WTC11 (cell line): ENCODE measurements at regions not wholly inside any gene's neighbourhood (a gene's known extent, or its start where the extent isn't known, plus 50 kb on each side); places are given as distances from the start of the nearest gene placed in this dataset.

ENCODE experiments used
- ATF1 ChIP-seq: sonication (generic); formaldehyde crosslinking; IDR thresholded peaks from 2 replicates; pipeline ENCODE4 v1.8.1; 2023; ENCODE audit warnings: mild to moderate bottlenecking, moderate library complexity, missing genetic modification reagents
- ELF4 ChIP-seq: sonication (generic); formaldehyde crosslinking; IDR thresholded peaks from 2 replicates; pipeline ENCODE4 v1.8.1; 2022; ENCODE audit warnings: low read depth, mild to moderate bottlenecking, moderate library complexity, missing genetic modification reagents
- ZNF232 ChIP-seq: sonication (generic); formaldehyde crosslinking; IDR thresholded peaks from 2 replicates; pipeline ENCODE4 v1.8.0; 2022; ENCODE audit warnings: mild to moderate bottlenecking, missing genetic modification reagents
- TF ChIP-seq, protein P1 (sequence below): sonication (generic); formaldehyde crosslinking; IDR thresholded peaks from 2 replicates; pipeline ENCODE4 v1.8.0; 2022; ENCODE audit warnings: missing genetic modification reagents
- TF ChIP-seq, protein P2 (sequence below): sonication (generic); formaldehyde crosslinking; IDR thresholded peaks from 2 replicates; pipeline ENCODE4 v1.8.0; 2022; ENCODE audit warnings: mild to moderate bottlenecking, missing genetic modification reagents
- TF ChIP-seq, protein P3 (sequence below): sonication (generic); formaldehyde crosslinking; conservative IDR thresholded peaks from 2 replicates; pipeline ENCODE4 v1.8.1; 2022; ENCODE audit warnings: mild to moderate bottlenecking, missing genetic modification reagents
- TF ChIP-seq, protein P4 (sequence below): sonication (generic); formaldehyde crosslinking; IDR thresholded peaks from 2 replicates; pipeline ENCODE4 v1.8.1; 2023; ENCODE audit warnings: mild to moderate bottlenecking, missing genetic modification reagents, moderate library complexity
- TF ChIP-seq, protein P5 (sequence below): fragments of 200-600 bp; IDR thresholded peaks from 2 replicates; pipeline ENCODE4 v1.8.0; 2022; ENCODE audit warnings: antibody characterized with exemption
- TF ChIP-seq, protein P6 (sequence below): sonication (generic); formaldehyde crosslinking; IDR thresholded peaks from 2 replicates; pipeline ENCODE4 v1.8.1; 2022; ENCODE audit warnings: mild to moderate bottlenecking, missing genetic modification reagents, moderate library complexity, borderline replicate concordance
- TF ChIP-seq, protein P7 (sequence below): sonication (generic); formaldehyde crosslinking; IDR thresholded peaks from 2 replicates; pipeline ENCODE4 v1.8.1; 2023; ENCODE audit warnings: mild to moderate bottlenecking, missing genetic modification reagents

DNA sequence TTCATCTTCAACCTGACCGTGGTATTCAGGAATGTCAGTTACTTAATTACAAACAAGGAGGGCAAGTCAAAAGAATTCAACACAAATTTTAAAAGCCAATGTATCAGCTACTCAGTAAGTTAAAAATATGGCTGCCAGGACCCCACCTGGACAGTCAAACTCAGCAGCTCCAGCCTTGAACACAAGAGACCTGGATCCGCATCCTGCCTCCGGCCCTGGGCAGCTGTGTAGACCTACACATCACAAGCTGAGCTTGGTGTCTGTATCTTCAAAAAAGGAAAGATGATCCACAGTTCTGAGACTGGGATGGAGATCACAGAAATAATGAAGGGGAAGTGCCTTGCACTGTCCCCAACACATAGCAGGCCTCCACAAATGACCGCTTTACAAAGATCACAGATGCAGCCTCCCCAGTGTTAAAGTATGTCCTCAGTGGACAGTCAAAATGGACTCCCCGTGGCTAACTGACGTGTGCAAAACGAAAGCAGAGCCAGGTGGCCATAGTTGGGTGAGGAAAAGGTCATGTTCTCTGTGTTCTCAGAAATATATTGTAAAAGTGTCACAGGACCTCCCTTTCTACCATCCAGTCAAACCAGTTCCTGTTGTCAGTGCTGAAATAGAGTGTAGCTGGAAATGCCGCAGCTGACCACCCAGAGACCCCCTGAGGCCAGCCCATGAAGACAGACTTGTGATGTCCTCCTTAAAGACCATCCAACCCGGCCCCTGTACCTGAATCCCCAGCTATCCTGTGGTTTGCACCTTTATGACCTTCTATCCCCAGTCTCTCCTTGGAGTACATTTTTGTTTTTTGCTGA is 168.5 kb upstream of the NSMCE3 start:
- TF ChIP-seq, protein P1, sequence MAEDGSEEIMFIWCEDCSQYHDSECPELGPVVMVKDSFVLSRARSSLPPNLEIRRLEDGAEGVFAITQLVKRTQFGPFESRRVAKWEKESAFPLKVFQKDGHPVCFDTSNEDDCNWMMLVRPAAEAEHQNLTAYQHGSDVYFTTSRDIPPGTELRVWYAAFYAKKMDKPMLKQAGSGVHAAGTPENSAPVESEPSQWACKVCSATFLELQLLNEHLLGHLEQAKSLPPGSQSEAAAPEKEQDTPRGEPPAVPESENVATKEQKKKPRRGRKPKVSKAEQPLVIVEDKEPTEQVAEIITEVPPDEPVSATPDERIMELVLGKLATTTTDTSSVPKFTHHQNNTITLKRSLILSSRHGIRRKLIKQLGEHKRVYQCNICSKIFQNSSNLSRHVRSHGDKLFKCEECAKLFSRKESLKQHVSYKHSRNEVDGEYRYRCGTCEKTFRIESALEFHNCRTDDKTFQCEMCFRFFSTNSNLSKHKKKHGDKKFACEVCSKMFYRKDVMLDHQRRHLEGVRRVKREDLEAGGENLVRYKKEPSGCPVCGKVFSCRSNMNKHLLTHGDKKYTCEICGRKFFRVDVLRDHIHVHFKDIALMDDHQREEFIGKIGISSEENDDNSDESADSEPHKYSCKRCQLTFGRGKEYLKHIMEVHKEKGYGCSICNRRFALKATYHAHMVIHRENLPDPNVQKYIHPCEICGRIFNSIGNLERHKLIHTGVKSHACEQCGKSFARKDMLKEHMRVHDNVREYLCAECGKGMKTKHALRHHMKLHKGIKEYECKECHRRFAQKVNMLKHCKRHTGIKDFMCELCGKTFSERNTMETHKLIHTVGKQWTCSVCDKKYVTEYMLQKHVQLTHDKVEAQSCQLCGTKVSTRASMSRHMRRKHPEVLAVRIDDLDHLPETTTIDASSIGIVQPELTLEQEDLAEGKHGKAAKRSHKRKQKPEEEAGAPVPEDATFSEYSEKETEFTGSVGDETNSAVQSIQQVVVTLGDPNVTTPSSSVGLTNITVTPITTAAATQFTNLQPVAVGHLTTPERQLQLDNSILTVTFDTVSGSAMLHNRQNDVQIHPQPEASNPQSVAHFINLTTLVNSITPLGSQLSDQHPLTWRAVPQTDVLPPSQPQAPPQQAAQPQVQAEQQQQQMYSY (CRISPR knock-in tag) = no peak
- TF ChIP-seq ZNF232 (CRISPR knock-in tag) = no peak
- TF ChIP-seq, protein P2, sequence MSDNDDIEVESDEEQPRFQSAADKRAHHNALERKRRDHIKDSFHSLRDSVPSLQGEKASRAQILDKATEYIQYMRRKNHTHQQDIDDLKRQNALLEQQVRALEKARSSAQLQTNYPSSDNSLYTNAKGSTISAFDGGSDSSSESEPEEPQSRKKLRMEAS (CRISPR knock-in tag) = no peak
- TF ChIP-seq, protein P3, sequence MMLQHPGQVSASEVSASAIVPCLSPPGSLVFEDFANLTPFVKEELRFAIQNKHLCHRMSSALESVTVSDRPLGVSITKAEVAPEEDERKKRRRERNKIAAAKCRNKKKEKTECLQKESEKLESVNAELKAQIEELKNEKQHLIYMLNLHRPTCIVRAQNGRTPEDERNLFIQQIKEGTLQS (CRISPR knock-in tag) = no peak
- TF ChIP-seq, protein P4, sequence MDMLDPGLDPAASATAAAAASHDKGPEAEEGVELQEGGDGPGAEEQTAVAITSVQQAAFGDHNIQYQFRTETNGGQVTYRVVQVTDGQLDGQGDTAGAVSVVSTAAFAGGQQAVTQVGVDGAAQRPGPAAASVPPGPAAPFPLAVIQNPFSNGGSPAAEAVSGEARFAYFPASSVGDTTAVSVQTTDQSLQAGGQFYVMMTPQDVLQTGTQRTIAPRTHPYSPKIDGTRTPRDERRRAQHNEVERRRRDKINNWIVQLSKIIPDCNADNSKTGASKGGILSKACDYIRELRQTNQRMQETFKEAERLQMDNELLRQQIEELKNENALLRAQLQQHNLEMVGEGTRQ (CRISPR knock-in tag) = no peak
- TF ChIP-seq, protein P5, sequence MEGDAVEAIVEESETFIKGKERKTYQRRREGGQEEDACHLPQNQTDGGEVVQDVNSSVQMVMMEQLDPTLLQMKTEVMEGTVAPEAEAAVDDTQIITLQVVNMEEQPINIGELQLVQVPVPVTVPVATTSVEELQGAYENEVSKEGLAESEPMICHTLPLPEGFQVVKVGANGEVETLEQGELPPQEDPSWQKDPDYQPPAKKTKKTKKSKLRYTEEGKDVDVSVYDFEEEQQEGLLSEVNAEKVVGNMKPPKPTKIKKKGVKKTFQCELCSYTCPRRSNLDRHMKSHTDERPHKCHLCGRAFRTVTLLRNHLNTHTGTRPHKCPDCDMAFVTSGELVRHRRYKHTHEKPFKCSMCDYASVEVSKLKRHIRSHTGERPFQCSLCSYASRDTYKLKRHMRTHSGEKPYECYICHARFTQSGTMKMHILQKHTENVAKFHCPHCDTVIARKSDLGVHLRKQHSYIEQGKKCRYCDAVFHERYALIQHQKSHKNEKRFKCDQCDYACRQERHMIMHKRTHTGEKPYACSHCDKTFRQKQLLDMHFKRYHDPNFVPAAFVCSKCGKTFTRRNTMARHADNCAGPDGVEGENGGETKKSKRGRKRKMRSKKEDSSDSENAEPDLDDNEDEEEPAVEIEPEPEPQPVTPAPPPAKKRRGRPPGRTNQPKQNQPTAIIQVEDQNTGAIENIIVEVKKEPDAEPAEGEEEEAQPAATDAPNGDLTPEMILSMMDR = no peak
- TF ChIP-seq, protein P6, sequence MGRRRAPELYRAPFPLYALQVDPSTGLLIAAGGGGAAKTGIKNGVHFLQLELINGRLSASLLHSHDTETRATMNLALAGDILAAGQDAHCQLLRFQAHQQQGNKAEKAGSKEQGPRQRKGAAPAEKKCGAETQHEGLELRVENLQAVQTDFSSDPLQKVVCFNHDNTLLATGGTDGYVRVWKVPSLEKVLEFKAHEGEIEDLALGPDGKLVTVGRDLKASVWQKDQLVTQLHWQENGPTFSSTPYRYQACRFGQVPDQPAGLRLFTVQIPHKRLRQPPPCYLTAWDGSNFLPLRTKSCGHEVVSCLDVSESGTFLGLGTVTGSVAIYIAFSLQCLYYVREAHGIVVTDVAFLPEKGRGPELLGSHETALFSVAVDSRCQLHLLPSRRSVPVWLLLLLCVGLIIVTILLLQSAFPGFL (CRISPR knock-in tag) = no peak
- TF ChIP-seq ELF4 (CRISPR knock-in tag) = no peak
- TF ChIP-seq ATF1 (CRISPR knock-in tag) = no peak
- TF ChIP-seq, protein P7, sequence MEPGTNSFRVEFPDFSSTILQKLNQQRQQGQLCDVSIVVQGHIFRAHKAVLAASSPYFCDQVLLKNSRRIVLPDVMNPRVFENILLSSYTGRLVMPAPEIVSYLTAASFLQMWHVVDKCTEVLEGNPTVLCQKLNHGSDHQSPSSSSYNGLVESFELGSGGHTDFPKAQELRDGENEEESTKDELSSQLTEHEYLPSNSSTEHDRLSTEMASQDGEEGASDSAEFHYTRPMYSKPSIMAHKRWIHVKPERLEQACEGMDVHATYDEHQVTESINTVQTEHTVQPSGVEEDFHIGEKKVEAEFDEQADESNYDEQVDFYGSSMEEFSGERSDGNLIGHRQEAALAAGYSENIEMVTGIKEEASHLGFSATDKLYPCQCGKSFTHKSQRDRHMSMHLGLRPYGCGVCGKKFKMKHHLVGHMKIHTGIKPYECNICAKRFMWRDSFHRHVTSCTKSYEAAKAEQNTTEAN (CRISPR knock-in tag) = no peak
